ENCODE measurements at regions not wholly inside any gene's neighbourhood (a gene's known extent, or its start where the extent isn't known, plus 50 kb on each side); places are given as distances from the start of the nearest gene placed in this dataset.

- no peak overlapping the region for H3K4me2 ChIP-seq (ENCODE audit: low read length)
- H3K4me1 ChIP-seq (ENCODE audit: control insufficient read depth, low read length): no peaks in the 10 kb centered on the region
- no peak for TF ChIP-seq CTCF (IDR thresholded peaks at IDR 0.05; ENCODE audit: low read depth, low read length, poor library complexity, severe bottlenecking)
- TF ChIP-seq EZH2phosphoT487 (IDR thresholded peaks at IDR 0.05; ENCODE audit: borderline replicate concordance, low read length): no peak
- H3K9me2 ChIP-seq (replicated peaks; ENCODE audit: control insufficient read depth, low read length): no peaks in the 10 kb centered on the region
- no peaks in the 10 kb centered on the region for H4K20me1 ChIP-seq (ENCODE audit: control insufficient read depth, insufficient read depth, low read depth, low read length)
- no peak overlapping the region for H3K27ac ChIP-seq (ENCODE audit: low read depth, low read length)
- no peaks in the 10 kb centered on the region for H3K79me2 ChIP-seq (ENCODE audit: control insufficient read depth, low read length)
- no peak overlapping the region for H3K4me3 ChIP-seq (ENCODE audit: low read length)
- H3F3A ChIP-seq (ENCODE audit: control insufficient read depth, insufficient read depth): no peaks in the 10 kb centered on the region
- H3K27me3 ChIP-seq (ENCODE audit: control insufficient read depth, low read length): no peaks in the 10 kb centered on the region
- no peaks in the 10 kb centered on the region for H3K36me3 ChIP-seq (ENCODE audit: control insufficient read depth, low read length)
- no peaks in the 10 kb centered on the region for H3K9me3 ChIP-seq (ENCODE audit: control insufficient read depth, insufficient read depth, low read length)
These were observed 312.2 kb upstream of the IRX4 start for GRCh38 chr5:2194949-2195348.

- Histone ChIP-seq H3K36me3 (ENCODE audit: control insufficient read depth, low read length) (no peaks in the 10 kb centered on the region), H3K4me2 (ENCODE audit: low read length) (no peak overlapping the region), H3F3A (ENCODE audit: control insufficient read depth, insufficient read depth) (no peaks in the 10 kb centered on the region), H3K4me1 (ENCODE audit: control insufficient read depth, low read length) (no peaks in the 10 kb centered on the region), H3K4me3 (ENCODE audit: low read length) (no peak overlapping the region), H3K9me2 (replicated peaks; ENCODE audit: control insufficient read depth, low read length) (no peaks in the 10 kb centered on the region), H3K27me3 (ENCODE audit: control insufficient read depth, low read length) (no peaks in the 10 kb centered on the region), H4K20me1 (ENCODE audit: control insufficient read depth, insufficient read depth, low read depth, low read length) (no peaks in the 10 kb centered on the region), H3K27ac (ENCODE audit: low read depth, low read length) (no peak overlapping the region), H3K79me2 (ENCODE audit: control insufficient read depth, low read length) (no peaks in the 10 kb centered on the region), H3K9me3 (ENCODE audit: control insufficient read depth, insufficient read depth, low read length) (no peaks in the 10 kb centered on the region)
- TF ChIP-seq CTCF (IDR thresholded peaks at IDR 0.05; ENCODE audit: low read depth, low read length, poor library complexity, severe bottlenecking) (no peak), EZH2phosphoT487 (IDR thresholded peaks at IDR 0.05; ENCODE audit: borderline replicate concordance, low read length) (no peak)
These were observed 311.5 kb upstream of the IRX4 start for GRCh38 chr5:2194236-2194555.

- no peaks in the 10 kb centered on the region for H3F3A ChIP-seq (ENCODE audit: control insufficient read depth, insufficient read depth)
- no peak overlapping the region for H3K27ac ChIP-seq (ENCODE audit: low read depth, low read length)
- H3K9me3 ChIP-seq (ENCODE audit: control insufficient read depth, insufficient read depth, low read length): no peaks in the 10 kb centered on the region
- no peaks in the 10 kb centered on the region for H4K20me1 ChIP-seq (ENCODE audit: control insufficient read depth, insufficient read depth, low read depth, low read length)
- no peak overlapping the region for H3K4me3 ChIP-seq (ENCODE audit: low read length)
- no peaks in the 10 kb centered on the region for H3K27me3 ChIP-seq (ENCODE audit: control insufficient read depth, low read length)
- no peaks in the 10 kb centered on the region for H3K9me2 ChIP-seq (replicated peaks; ENCODE audit: control insufficient read depth, low read length)
- no peaks in the 10 kb centered on the region for H3K36me3 ChIP-seq (ENCODE audit: control insufficient read depth, low read length)
- TF ChIP-seq EZH2phosphoT487 (IDR thresholded peaks at IDR 0.05; ENCODE audit: borderline replicate concordance, low read length) (no peak), CTCF (IDR thresholded peaks at IDR 0.05; ENCODE audit: low read depth, low read length, poor library complexity, severe bottlenecking) (no peak)
- H3K79me2 ChIP-seq (ENCODE audit: control insufficient read depth, low read length): no peaks in the 10 kb centered on the region
- H3K4me2 ChIP-seq (ENCODE audit: low read length): no peak overlapping the region
- H3K4me1 ChIP-seq (ENCODE audit: control insufficient read depth, low read length): no peaks in the 10 kb centered on the region
These were observed 311.0 kb upstream of the IRX4 start for GRCh38 chr5:2193542-2194235.

Measured in DOHH2 (cell line).